GM10248 (cell line): ENCODE measurements at regions not wholly inside any gene's neighbourhood (a gene's known extent, or its start where the extent isn't known, plus 50 kb on each side); places are given as distances from the start of the nearest gene placed in this dataset.

Experiments used
- CTCF ChIA-PET: fragments of 300-600 bp; sonication (Branson Sonifier 250); formaldehyde crosslinking; extraction: SDS; loops from one replicate; lab custom pipeline; 2021; ENCODE audit warnings: antibody characterized with exemption; lab: Yijun Ruan, JAX
- POLR2A ChIA-PET: fragments of 350-650 bp; sonication (Branson Sonifier 250); formaldehyde crosslinking; extraction: SDS; loops from one replicate; lab custom pipeline; 2020; ENCODE audit warnings: antibody characterized with exemption; lab: Yijun Ruan, JAX
- DNase-seq: peaks from one replicate; pipeline ENCODE4 v3.0.0; 2012; ENCODE audit errors: extremely low spot score
- TF ChIP-seq, protein P1 (sequence below): IDR thresholded peaks from 2 replicates; pipeline ENCODE4 v1.5.1; 2012; ENCODE audit warnings: mild to moderate bottlenecking, low read depth; ENCODE audit errors: extremely low read depth, missing control alignments, control extremely low read depth

GRCh38 chr11:110903830-110904229 lies 191.6 kb upstream of the ARHGAP20 start:
- ChIA-PET POLR2A (no interaction called here), CTCF (interaction anchor here (1.2 to 1.3 kb wide), 2 partner anchors 16 to 17 kb away, joined by 3 to 4 read pairs; no protein-coding TSS in a partner anchor)
- DNase-seq: no peak
- TF ChIP-seq, protein P1, sequence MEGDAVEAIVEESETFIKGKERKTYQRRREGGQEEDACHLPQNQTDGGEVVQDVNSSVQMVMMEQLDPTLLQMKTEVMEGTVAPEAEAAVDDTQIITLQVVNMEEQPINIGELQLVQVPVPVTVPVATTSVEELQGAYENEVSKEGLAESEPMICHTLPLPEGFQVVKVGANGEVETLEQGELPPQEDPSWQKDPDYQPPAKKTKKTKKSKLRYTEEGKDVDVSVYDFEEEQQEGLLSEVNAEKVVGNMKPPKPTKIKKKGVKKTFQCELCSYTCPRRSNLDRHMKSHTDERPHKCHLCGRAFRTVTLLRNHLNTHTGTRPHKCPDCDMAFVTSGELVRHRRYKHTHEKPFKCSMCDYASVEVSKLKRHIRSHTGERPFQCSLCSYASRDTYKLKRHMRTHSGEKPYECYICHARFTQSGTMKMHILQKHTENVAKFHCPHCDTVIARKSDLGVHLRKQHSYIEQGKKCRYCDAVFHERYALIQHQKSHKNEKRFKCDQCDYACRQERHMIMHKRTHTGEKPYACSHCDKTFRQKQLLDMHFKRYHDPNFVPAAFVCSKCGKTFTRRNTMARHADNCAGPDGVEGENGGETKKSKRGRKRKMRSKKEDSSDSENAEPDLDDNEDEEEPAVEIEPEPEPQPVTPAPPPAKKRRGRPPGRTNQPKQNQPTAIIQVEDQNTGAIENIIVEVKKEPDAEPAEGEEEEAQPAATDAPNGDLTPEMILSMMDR: no peak

DNA sequence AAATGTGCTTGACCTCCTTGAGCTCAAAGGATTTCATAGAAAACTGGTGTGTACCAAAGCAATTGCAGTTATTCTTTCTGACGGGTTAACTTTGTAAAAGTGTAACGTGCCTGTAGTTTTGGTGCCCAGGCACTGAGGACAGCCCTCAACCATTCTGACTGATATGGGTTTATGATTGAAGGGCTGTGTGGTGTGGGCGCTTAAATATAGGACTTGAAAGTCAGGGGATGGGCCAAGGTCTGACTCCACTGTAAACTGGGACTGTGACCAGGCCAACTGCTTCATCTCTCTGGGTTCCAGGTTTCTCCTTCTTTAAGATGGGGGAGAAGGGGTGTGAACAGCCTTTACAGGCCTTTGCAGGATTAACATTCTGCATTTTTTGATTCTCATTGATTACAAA lies 191.1 kb upstream of the ARHGAP20 start:
- ChIA-PET CTCF (interaction anchor here (0.8 to 1.2 kb wide), 3 partner anchors 18 to 301 kb away, joined by 3 to 4 read pairs (median 4); no protein-coding TSS in a partner anchor), POLR2A (no interaction called here)
- TF ChIP-seq, protein P1: no peak
- no peak for DNase-seq

GRCh38 chr11:110901441-110901840 lies 189.2 kb upstream of the ARHGAP20 start:
- POLR2A ChIA-PET: no interaction called here
- TF ChIP-seq, protein P1: no peak
- CTCF ChIA-PET: interaction anchor here (0.9 to 1.2 kb wide), 2 partner anchors 17 to 27 kb away, joined by 3 to 4 read pairs; no protein-coding TSS in a partner anchor
- DNase-seq: no peak

GRCh38 chr11:110900426-110900825 lies 188.2 kb upstream of the ARHGAP20 start:
- TF ChIP-seq, protein P1: no peak
- POLR2A ChIA-PET: no interaction called here
- CTCF ChIA-PET: interaction anchor here (0.9 to 1.3 kb wide), 2 partner anchors 14 to 28 kb away, joined by 3 read pairs; no protein-coding TSS in a partner anchor

GRCh38 chr11:110897035-110897434 lies 184.8 kb upstream of the ARHGAP20 start:
- ChIA-PET POLR2A (no interaction called here), CTCF (no interaction called here)
- no peak for DNase-seq
- TF ChIP-seq, protein P1: no peak

More at GRCh38 chr11:110900426-110900825, 188.2 kb upstream of the ARHGAP20 start:
- DNase-seq: no peak

DNA sequence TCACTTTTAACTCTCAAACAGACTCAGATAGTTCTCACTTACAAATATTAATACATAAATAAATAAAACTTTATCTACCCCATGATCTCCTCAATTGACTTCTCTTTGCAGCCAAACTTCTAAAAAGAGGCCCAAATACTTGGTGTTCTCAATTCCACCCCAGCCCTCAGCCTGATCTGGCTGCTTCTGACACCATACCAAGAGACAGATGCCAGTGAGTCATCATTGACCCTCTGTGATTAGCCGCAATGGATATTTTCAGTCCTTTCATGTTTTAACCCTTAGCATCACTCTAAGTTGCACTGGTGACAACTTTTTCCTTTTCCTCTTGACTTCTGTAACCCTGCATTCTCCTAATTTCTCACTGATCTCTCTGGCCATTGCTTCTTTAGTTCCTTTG lies 184.1 kb upstream of the ARHGAP20 start:
- TF ChIP-seq, protein P1: no peak
- CTCF ChIA-PET: no interaction called here
- POLR2A ChIA-PET: no interaction called here
- no peak for DNase-seq
